HEK293T (cell line): ENCODE measurements at regions not wholly inside any gene's neighbourhood (a gene's known extent, or its start where the extent isn't known, plus 50 kb on each side); places are given as distances from the start of the nearest gene placed in this dataset.

Experiments used
- CTCF ChIA-PET: fragments of 350-600 bp; formaldehyde crosslinking; extraction: SDS; loops from one replicate; lab custom pipeline; 2021; ENCODE audit warnings: antibody characterized with exemption, inconsistent platforms; lab: Yijun Ruan, JAX
- POLR2A ChIA-PET: fragments of 350-600 bp; formaldehyde crosslinking; extraction: SDS; loops from one replicate; lab custom pipeline; 2020; ENCODE audit warnings: antibody characterized with exemption, inconsistent platforms; lab: Yijun Ruan, JAX
- DNase-seq: peaks from one replicate; pipeline ENCODE4 v3.0.0; 2012; ENCODE audit warnings: mixed read lengths; ENCODE audit errors: extremely low spot score
- ARNT ChIP-seq: fragments of 450-650 bp; IDR thresholded peaks from 2 replicates; pipeline ENCODE4 v1.6.1; 2017; ENCODE audit warnings: mild to moderate bottlenecking
- BHLHE40 ChIP-seq: fragments of 450-650 bp; IDR thresholded peaks from 2 replicates; pipeline ENCODE4 v1.6.1; 2016; ENCODE audit warnings: mild to moderate bottlenecking, moderate library complexity, borderline replicate concordance
- CTBP1 ChIP-seq: fragments of 450-650 bp; IDR thresholded peaks from 2 replicates; pipeline ENCODE4 v1.6.1; 2016; ENCODE audit warnings: borderline replicate concordance
- ELF4 ChIP-seq: fragments of 450-650 bp; IDR thresholded peaks from 2 replicates; pipeline ENCODE4 v1.6.1; 2017; ENCODE audit warnings: antibody characterized with exemption
- FOXA1 ChIP-seq: fragments of 450-650 bp; IDR thresholded peaks from 2 replicates; pipeline ENCODE4 v1.6.1; 2016; ENCODE audit warnings: mild to moderate bottlenecking
- FOXK2 ChIP-seq: fragments of 450-650 bp; IDR thresholded peaks from 2 replicates; pipeline ENCODE4 v1.6.1; 2016; ENCODE audit warnings: mild to moderate bottlenecking
- FOXM1 ChIP-seq: fragments of 450-650 bp; IDR thresholded peaks from 2 replicates; pipeline ENCODE4 v1.6.1; 2017; ENCODE audit warnings: mild to moderate bottlenecking, borderline replicate concordance
- HDGF ChIP-seq: fragments of 450-650 bp; IDR thresholded peaks from 2 replicates; pipeline ENCODE4 v1.6.1; 2017; ENCODE audit warnings: antibody characterized with exemption, borderline replicate concordance
- L3MBTL2 ChIP-seq: fragments of 450-650 bp; conservative IDR thresholded peaks from 2 replicates; pipeline ENCODE4 v1.6.1; 2016; ENCODE audit warnings: mild to moderate bottlenecking
- LEF1 ChIP-seq: fragments of 450-650 bp; IDR thresholded peaks from 2 replicates; pipeline ENCODE4 v1.6.1; 2017; ENCODE audit warnings: mild to moderate bottlenecking, borderline replicate concordance
- NFRKB ChIP-seq: fragments of 450-650 bp; IDR thresholded peaks from 2 replicates; pipeline ENCODE4 v1.6.1; 2016; ENCODE audit warnings: mild to moderate bottlenecking, moderate library complexity
- SP1 ChIP-seq: fragments of 450-650 bp; IDR thresholded peaks from 2 replicates; pipeline ENCODE4 v1.6.1; 2017
- SUZ12 ChIP-seq: fragments of 450-650 bp; IDR thresholded peaks from 2 replicates; pipeline ENCODE4 v1.6.1; 2016; ENCODE audit warnings: mild to moderate bottlenecking
- TARDBP ChIP-seq: fragments of 450-650 bp; IDR thresholded peaks from 2 replicates; pipeline ENCODE4 v1.6.1; 2016
- ZNF384 ChIP-seq: fragments of 450-650 bp; IDR thresholded peaks from 2 replicates; pipeline ENCODE4 v1.6.1; 2016
- TF ChIP-seq, protein P1 (sequence below): fragments of 450-650 bp; IDR thresholded peaks from 2 replicates; pipeline ENCODE4 v1.6.1; 2016

DNA sequence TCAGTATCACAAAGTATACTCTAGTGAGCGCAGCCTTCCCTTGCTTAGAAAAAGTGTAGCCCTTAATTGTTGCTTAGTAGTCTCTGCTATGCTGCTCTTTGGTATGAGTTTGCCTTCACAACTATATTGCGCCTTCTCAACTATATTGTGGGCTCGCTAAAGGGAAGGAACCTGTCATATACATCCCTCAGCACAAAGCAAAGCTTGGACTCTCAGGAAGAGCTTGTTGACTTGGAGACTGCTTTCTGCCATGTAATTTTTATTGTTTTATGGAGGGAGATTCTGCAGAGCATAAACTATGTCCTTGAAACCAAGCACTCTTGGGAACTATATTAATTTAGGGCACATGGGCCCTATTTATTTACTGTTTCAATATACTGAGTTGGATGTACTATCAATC, 119.1 kb upstream of the HAPLN1 start:
- ChIA-PET CTCF (no interaction called here), POLR2A (no interaction called here)
- DNase-seq, result no peak
- no peak for TF ChIP-seq BHLHE40
- TF ChIP-seq ELF4, result no peak
- no peak for TF ChIP-seq FOXM1
- no peak for TF ChIP-seq CTBP1
- no peak for TF ChIP-seq ARNT
- no peak for TF ChIP-seq SUZ12
- no peak for TF ChIP-seq LEF1
- TF ChIP-seq, protein P1, sequence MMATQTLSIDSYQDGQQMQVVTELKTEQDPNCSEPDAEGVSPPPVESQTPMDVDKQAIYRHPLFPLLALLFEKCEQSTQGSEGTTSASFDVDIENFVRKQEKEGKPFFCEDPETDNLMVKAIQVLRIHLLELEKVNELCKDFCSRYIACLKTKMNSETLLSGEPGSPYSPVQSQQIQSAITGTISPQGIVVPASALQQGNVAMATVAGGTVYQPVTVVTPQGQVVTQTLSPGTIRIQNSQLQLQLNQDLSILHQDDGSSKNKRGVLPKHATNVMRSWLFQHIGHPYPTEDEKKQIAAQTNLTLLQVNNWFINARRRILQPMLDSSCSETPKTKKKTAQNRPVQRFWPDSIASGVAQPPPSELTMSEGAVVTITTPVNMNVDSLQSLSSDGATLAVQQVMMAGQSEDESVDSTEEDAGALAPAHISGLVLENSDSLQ, result no peak
- no peak for TF ChIP-seq L3MBTL2
- TF ChIP-seq ZNF384, result no peak
- no peak for TF ChIP-seq FOXK2
- TF ChIP-seq NFRKB, result no peak
- TF ChIP-seq HDGF, result no peak
- no peak for TF ChIP-seq SP1
- no peak for TF ChIP-seq FOXA1
- TF ChIP-seq TARDBP, result no peak

DNA sequence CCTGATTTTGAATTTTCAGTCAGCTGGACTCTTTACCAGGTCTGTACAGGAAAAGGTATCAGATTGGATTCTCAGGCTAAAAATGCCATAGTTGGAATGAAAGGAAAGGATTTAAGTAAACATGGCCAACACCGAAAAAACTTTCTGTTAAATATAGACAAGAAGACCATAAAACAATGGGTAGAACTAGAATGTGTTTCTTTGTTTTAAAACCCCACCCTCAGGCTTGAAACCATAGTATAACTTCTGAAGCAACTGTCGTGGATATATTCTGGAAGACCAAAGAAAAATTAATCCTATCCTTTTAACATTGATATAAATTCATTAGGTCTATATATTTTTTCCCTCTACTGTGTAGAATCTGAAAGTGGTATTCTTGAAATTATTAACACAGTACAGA, 118.6 kb upstream of the HAPLN1 start:
- ChIA-PET POLR2A (no interaction called here), CTCF (no interaction called here)
- DNase-seq, result no peak
- TF ChIP-seq L3MBTL2, result no peak
- TF ChIP-seq FOXK2, result no peak
- no peak for TF ChIP-seq ARNT
- TF ChIP-seq NFRKB, result no peak
- TF ChIP-seq CTBP1, result no peak
- TF ChIP-seq TARDBP, result no peak
- no peak for TF ChIP-seq BHLHE40
- no peak for TF ChIP-seq ZNF384
- TF ChIP-seq FOXM1, result no peak
- TF ChIP-seq SP1, result no peak
- TF ChIP-seq LEF1, result no peak
- TF ChIP-seq FOXA1, result no peak
- no peak for TF ChIP-seq ELF4
- TF ChIP-seq, protein P1, result no peak
- TF ChIP-seq SUZ12, result no peak
- no peak for TF ChIP-seq HDGF

DNA sequence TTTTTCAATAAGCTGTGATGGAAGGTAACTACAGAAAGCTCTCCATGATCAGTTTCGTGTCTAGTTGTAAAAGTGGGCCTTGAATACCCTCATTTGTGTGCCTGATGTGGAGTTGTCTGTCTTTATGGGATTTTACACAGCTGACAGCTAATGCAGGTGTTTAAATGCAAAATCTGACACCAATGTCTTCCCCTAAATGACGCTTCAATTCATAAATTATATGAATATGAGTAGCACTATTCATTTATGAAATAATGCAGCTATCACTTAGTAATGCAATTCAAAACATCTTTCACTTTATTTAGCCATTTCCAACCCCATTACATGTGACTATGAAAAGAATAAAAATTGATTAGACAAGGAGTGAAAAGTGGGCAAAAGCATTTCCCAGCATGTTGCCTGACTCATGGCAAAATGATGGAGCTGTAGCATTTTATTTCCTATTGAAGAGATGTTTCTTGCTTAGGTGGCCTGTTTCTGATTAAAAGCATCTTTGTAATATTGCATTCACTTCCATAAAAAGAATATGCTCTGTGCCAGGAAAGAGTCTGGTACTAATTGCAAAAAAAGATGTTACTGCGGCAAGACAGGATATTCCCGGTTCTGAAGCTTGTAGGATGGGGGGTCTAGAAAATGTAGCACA, 116.7 kb upstream of the HAPLN1 start:
- TF ChIP-seq FOXM1, result no peak
- no peak for TF ChIP-seq CTBP1
- TF ChIP-seq ARNT, result no peak
- TF ChIP-seq ZNF384, result no peak
- no peak for TF ChIP-seq L3MBTL2
- no peak for DNase-seq
- ChIA-PET CTCF (no interaction called here), POLR2A (no interaction called here)

DNA sequence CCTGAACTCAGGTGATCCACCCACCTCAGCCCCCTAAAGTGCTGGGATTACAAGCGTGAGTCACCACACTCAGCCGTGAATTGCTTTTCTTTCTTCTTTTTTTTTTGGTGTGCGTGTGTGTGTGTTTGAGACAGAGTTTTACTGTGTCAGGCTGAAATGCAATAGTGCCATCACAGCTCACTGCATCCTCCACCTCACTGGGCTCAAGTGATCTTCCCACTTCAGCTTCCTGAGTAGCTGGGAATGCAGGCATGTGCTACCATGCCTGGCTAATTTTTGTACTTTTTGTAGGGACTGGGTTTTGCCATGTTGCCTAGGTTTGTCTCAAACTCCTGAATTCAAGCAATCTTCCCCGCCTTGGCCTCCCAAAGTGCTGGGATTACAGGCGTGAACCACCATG, 113.7 kb upstream of the HAPLN1 start:
- CTCF ChIA-PET, result no interaction called here

DNA sequence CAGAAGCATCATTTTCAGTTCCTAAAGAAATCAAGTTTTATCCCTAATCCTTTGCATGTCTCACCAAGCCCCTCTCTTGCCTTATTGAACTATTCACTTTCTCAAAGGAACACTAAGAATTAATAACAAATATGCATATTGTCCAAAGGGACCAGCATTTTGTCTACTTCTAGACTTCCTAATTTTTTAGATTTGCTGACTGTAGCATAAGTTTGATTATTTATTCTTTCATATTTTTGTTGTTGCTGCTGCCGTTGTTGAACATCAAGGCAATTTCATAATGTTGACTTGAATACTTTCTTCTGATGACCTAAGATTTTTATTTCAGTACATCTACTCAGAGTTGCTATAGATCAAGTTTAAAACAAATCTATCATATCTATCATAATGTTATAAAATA, 111.2 kb upstream of the HAPLN1 start:
- DNase-seq, result no peak
- CTCF ChIA-PET, result no interaction called here
- POLR2A ChIA-PET, result no interaction called here
- TF ChIP-seq CTBP1 (no peak), ELF4 (no peak), SP1 (no peak), BHLHE40 (no peak), ARNT (no peak), SUZ12 (no peak), FOXA1 (no peak), FOXK2 (no peak), TARDBP (no peak), LEF1 (no peak)
- TF ChIP-seq, protein P1, result no peak

More for the DNA sequence above, 113.7 kb upstream of the HAPLN1 start:
- DNase-seq, result no peak
- TF ChIP-seq FOXA1, result no peak
- TF ChIP-seq ARNT, result no peak
- TF ChIP-seq BHLHE40, result no peak
- no peak for TF ChIP-seq ZNF384
- TF ChIP-seq LEF1, result no peak
- TF ChIP-seq FOXK2, result no peak
- no peak for TF ChIP-seq L3MBTL2
- TF ChIP-seq NFRKB, result no peak
- no peak for TF ChIP-seq HDGF
- no peak for TF ChIP-seq SP1
- TF ChIP-seq TARDBP, result no peak
- no peak for TF ChIP-seq CTBP1
- TF ChIP-seq, protein P1, result no peak
- no peak for TF ChIP-seq SUZ12
- TF ChIP-seq FOXM1, result no peak
- TF ChIP-seq ELF4, result no peak
- POLR2A ChIA-PET, result no interaction called here

DNA sequence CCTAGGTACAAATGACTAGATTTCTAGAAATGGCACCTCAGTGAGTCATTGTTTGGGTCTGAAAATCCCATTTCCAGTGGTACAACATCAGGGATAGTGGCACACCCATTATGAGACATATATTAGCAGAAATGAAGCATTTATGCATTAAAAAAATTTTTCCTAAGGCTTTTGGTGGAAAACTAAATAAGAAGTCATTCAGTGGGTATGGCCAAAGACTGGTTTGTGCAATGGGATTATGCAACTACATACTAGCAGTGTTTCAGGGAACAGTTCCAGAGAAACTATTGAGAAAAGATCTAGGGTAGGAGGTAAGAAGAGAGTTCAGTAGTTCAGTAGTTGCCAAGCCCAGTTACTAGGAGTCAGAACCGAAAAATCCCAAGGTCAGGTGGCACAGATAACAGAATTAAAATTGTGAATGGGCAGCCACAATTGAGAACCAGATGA, 106.5 kb upstream of the HAPLN1 start:
- TF ChIP-seq, protein P1, result no peak
- no peak for TF ChIP-seq FOXM1
- no peak for TF ChIP-seq BHLHE40
- TF ChIP-seq L3MBTL2, result no peak
- no peak for TF ChIP-seq HDGF
- no peak for TF ChIP-seq ELF4
- no peak for TF ChIP-seq ARNT
- no peak for TF ChIP-seq FOXK2
- no peak for TF ChIP-seq TARDBP
- TF ChIP-seq ZNF384, result no peak
- no peak for TF ChIP-seq SP1
- TF ChIP-seq FOXA1, result no peak
- no peak for TF ChIP-seq CTBP1
- no peak for TF ChIP-seq LEF1
- no peak for TF ChIP-seq SUZ12
- TF ChIP-seq NFRKB, result no peak

More for the DNA sequence above, 106.5 kb upstream of the HAPLN1 start:
- ChIA-PET CTCF (no interaction called here), POLR2A (no interaction called here)
- no peak for DNase-seq
